Activated CD4-positive, alpha-beta T cell treated with anti-CD3 and anti-CD28 coated beads, Interleukin-2, Interleukin-6, amounts not matched to agents 100 ng/mL and 50 ng/mL, durations not matched to agents 16 hours and 8 hours (primary cell): ENCODE measurements at regions not wholly inside any gene's neighbourhood (a gene's known extent, or its start where the extent isn't known, plus 50 kb on each side); places are given as distances from the start of the nearest gene placed in this dataset.
"Not testable (repeated sequence)": the region's sequence is repeated elsewhere in the genome, so short reads cannot be mapped to it uniquely, and the experiment has no call there.

Experiments
- DNase-seq: peaks from one replicate; pipeline ENCODE4 v3.0.0-alpha.2; 2020

- no peak for DNase-seq
These were observed 243.3 kb upstream of the LINC00305 start for GRCh38 chr18:64392202-64392601.

- DNase-seq: no peak
These were observed 235.2 kb upstream of the LINC00305 start for GRCh38 chr18:64384101-64384500.

GRCh38 chr18:64380117-64380516 is 231.2 kb upstream of the LINC00305 start:
- no peak for DNase-seq

GRCh38 chr18:64379662-64380061 is 230.8 kb upstream of the LINC00305 start:
- no peak for DNase-seq

- no peak for DNase-seq
These were observed 228.6 kb upstream of the LINC00305 start for GRCh38 chr18:64377446-64377845.

- DNase-seq: no peak
These were observed 224.0 kb upstream of the LINC00305 start for GRCh38 chr18:64372850-64373249.

- not testable (repeated sequence) for DNase-seq
These were observed 221.0 kb upstream of the LINC00305 start for GRCh38 chr18:64369830-64370440.

GRCh38 chr18:64365106-64365505 is 216.2 kb upstream of the LINC00305 start:
- peak; percentile 11 for DNase-seq

- DNase-seq: no peak
These were observed 188.8 kb upstream of the LINC00305 start for GRCh38 chr18:64337673-64338072.

- DNase-seq: no peak
These were observed 188.1 kb upstream of the LINC00305 start for GRCh38 chr18:64337018-64337417.

- no peak for DNase-seq
These were observed 185.9 kb upstream of the LINC00305 start for GRCh38 chr18:64334748-64335147.

GRCh38 chr18:64333584-64333983 is 184.7 kb upstream of the LINC00305 start:
- DNase-seq: no peak

- DNase-seq: no peak
These were observed 183.9 kb upstream of the LINC00305 start for GRCh38 chr18:64332835-64333234.

GRCh38 chr18:64331419-64331818 is 182.5 kb upstream of the LINC00305 start:
- no peak for DNase-seq

- DNase-seq: no peak
These were observed 182.0 kb upstream of the LINC00305 start for GRCh38 chr18:64330931-64331330.

- DNase-seq: no peak
These were observed 181.3 kb upstream of the LINC00305 start for GRCh38 chr18:64330161-64330560.

- DNase-seq: no peak
These were observed 173.3 kb upstream of the LINC00305 start for GRCh38 chr18:64322189-64322588.

GRCh38 chr18:64318547-64318946 is 169.7 kb upstream of the LINC00305 start:
- DNase-seq: no peak

GRCh38 chr18:64311859-64312258 is 163.0 kb upstream of the LINC00305 start:
- DNase-seq: no peak

- no peak for DNase-seq
These were observed 147.0 kb upstream of the LINC00305 start for GRCh38 chr18:64295839-64296238.

- DNase-seq: no peak
These were observed 146.1 kb upstream of the LINC00305 start for GRCh38 chr18:64294967-64295366.

GRCh38 chr18:64288432-64288831 is 139.5 kb upstream of the LINC00305 start:
- no peak for DNase-seq

- DNase-seq: no peak
These were observed 139.0 kb upstream of the LINC00305 start for GRCh38 chr18:64287926-64288325.

- DNase-seq: no peak
These were observed 134.2 kb upstream of the LINC00305 start for GRCh38 chr18:64283059-64283458.

GRCh38 chr18:64278026-64278425 is 129.1 kb upstream of the LINC00305 start:
- no peak for DNase-seq
